ENCODE measurements at regions not wholly inside any gene's neighbourhood (a gene's known extent, or its start where the extent isn't known, plus 50 kb on each side); places are given as distances from the start of the nearest gene placed in this dataset.
A peak's percentile ranks its signal among the peaks of the same experiment; 100 is the strongest.

DNA sequence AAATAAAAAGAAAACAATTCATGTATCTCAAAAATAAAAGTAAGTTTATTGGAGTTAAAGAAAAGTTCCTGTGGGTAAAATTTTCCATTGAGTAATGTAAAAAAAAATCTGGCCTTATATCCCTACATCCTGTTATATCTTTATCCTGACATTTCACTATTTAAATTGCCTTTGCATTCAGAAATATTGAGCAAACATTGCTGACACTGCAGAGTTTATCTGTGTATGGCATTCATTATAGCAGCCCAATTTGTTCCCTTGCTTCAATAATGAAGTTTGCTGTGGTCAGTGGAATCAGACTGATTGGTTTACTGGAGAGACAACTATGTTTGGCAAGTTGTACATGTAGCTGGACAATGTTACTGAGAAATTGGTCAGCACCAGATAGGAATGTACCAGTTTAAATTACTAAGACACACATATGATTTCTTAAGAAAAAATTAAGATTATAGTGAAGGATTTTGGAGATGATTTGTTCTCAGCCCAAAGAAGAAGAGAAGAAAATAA lies 271.7 kb downstream of the ANKRD7 start:
- Histone ChIP-seq H3K27ac (replicated peaks) (no peak overlapping the region), H3K27me3 (ENCODE audit: insufficient read depth, poor library complexity, severe bottlenecking) (no peaks in the 10 kb centered on the region), H3K4me3 (replicated peaks; ENCODE audit: insufficient read depth, low read length) (no peak overlapping the region)
- TF ChIP-seq POLR2AphosphoS5 (IDR thresholded peaks at IDR 0.05; ENCODE audit: low read depth) (no peak), REST (IDR thresholded peaks at IDR 0.05; ENCODE audit: insufficient replicate concordance, low read depth) (no peak), GABPA (IDR thresholded peaks at IDR 0.05; ENCODE audit: low read depth) (no peak), SPI1 (IDR thresholded peaks at IDR 0.05; ENCODE audit: borderline replicate concordance, low read depth) (no peak)
- TF ChIP-seq, protein P1, sequence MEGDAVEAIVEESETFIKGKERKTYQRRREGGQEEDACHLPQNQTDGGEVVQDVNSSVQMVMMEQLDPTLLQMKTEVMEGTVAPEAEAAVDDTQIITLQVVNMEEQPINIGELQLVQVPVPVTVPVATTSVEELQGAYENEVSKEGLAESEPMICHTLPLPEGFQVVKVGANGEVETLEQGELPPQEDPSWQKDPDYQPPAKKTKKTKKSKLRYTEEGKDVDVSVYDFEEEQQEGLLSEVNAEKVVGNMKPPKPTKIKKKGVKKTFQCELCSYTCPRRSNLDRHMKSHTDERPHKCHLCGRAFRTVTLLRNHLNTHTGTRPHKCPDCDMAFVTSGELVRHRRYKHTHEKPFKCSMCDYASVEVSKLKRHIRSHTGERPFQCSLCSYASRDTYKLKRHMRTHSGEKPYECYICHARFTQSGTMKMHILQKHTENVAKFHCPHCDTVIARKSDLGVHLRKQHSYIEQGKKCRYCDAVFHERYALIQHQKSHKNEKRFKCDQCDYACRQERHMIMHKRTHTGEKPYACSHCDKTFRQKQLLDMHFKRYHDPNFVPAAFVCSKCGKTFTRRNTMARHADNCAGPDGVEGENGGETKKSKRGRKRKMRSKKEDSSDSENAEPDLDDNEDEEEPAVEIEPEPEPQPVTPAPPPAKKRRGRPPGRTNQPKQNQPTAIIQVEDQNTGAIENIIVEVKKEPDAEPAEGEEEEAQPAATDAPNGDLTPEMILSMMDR (IDR thresholded peaks at IDR 0.05; ENCODE audit: insufficient read depth, low read length): no peak
- DNase-seq (ENCODE audit: low read depth in 1 of 2, low spot score in 1 of 2): no peak

GRCh38 chr7:118502235-118502634 lies 277.7 kb downstream of the ANKRD7 start:
- no peak for DNase-seq (ENCODE audit: low read depth in 1 of 2, low spot score in 1 of 2)
- no peaks in the 10 kb centered on the region for H3K27me3 ChIP-seq (ENCODE audit: insufficient read depth, poor library complexity, severe bottlenecking)
- TF ChIP-seq REST (IDR thresholded peaks at IDR 0.05; ENCODE audit: insufficient replicate concordance, low read depth) (no peak), POLR2AphosphoS5 (IDR thresholded peaks at IDR 0.05; ENCODE audit: low read depth) (no peak), SPI1 (IDR thresholded peaks at IDR 0.05; ENCODE audit: borderline replicate concordance, low read depth) (peak; percentile 92), GABPA (IDR thresholded peaks at IDR 0.05; ENCODE audit: low read depth) (no peak)
- TF ChIP-seq, protein P1 (IDR thresholded peaks at IDR 0.05; ENCODE audit: insufficient read depth, low read length): no peak
- no peak overlapping the region for H3K4me3 ChIP-seq (replicated peaks; ENCODE audit: insufficient read depth, low read length)
- no peak overlapping the region for H3K27ac ChIP-seq (replicated peaks)

- Histone ChIP-seq H3K27me3 (ENCODE audit: insufficient read depth, poor library complexity, severe bottlenecking) (no peaks in the 10 kb centered on the region), H3K4me3 (replicated peaks; ENCODE audit: insufficient read depth, low read length) (no peak overlapping the region), H3K27ac (replicated peaks) (no peak overlapping the region)
- no peak for TF ChIP-seq POLR2AphosphoS5 (IDR thresholded peaks at IDR 0.05; ENCODE audit: low read depth)
- TF ChIP-seq, protein P1 (IDR thresholded peaks at IDR 0.05; ENCODE audit: insufficient read depth, low read length): no peak
- TF ChIP-seq REST (IDR thresholded peaks at IDR 0.05; ENCODE audit: insufficient replicate concordance, low read depth): no peak
- TF ChIP-seq SPI1 (IDR thresholded peaks at IDR 0.05; ENCODE audit: borderline replicate concordance, low read depth): no peak
- no peak for TF ChIP-seq GABPA (IDR thresholded peaks at IDR 0.05; ENCODE audit: low read depth)
- DNase-seq (ENCODE audit: low read depth in 1 of 2, low spot score in 1 of 2): no peak
These were observed 286.6 kb downstream of the ANKRD7 start for GRCh38 chr7:118511146-118511545.
